HG03064 (cell line): ENCODE measurements at regions not wholly inside any gene's neighbourhood (a gene's known extent, or its start where the extent isn't known, plus 50 kb on each side); places are given as distances from the start of the nearest gene placed in this dataset.
A peak's percentile ranks its signal among the peaks of the same experiment; 100 is the strongest.

Source experiments
- ATAC-seq: cut with Tn5 transposase; IDR thresholded peaks from one replicate; pipeline ENCODE4 v1.9.1; 2021; ENCODE audit warnings: low read depth; ENCODE audit not compliant: unreplicated experiment

- no peak for ATAC-seq
Observed at GRCh38 chr12:14148489-14149270, 167.3 kb upstream of the GRIN2B start.

- no peak for ATAC-seq
Observed at GRCh38 chr12:14153803-14154202, 172.4 kb upstream of the GRIN2B start.

- peak; percentile 13 for ATAC-seq
Observed at GRCh38 chr12:14156606-14157005, 175.2 kb upstream of the GRIN2B start.

GRCh38 chr12:14157088-14157747 is 175.8 kb upstream of the GRIN2B start:
- ATAC-seq: peak; percentile 97

- ATAC-seq: no peak
Observed at GRCh38 chr12:14164266-14164665, 182.9 kb upstream of the GRIN2B start.

- ATAC-seq: no peak
Observed at GRCh38 chr12:14167005-14167628, 185.7 kb upstream of the GRIN2B start.

- no peak for ATAC-seq
Observed at GRCh38 chr12:14169281-14169680, 187.9 kb upstream of the GRIN2B start.

- peak; percentile 91 for ATAC-seq
Observed at GRCh38 chr12:14171106-14171505, 189.7 kb upstream of the GRIN2B start.

- no peak for ATAC-seq
Observed at GRCh38 chr12:14175206-14175605, 190.3 kb upstream of the ATF7IP start.

GRCh38 chr12:14185427-14186192 is 179.9 kb upstream of the ATF7IP start:
- peak; percentile 73 for ATAC-seq

GRCh38 chr12:14186193-14186502 is 179.3 kb upstream of the ATF7IP start:
- no peak for ATAC-seq

GRCh38 chr12:14187002-14187401 is 178.5 kb upstream of the ATF7IP start:
- ATAC-seq: no peak

GRCh38 chr12:14187966-14188365 is 177.5 kb upstream of the ATF7IP start:
- ATAC-seq: no peak

GRCh38 chr12:14188744-14189143 is 176.7 kb upstream of the ATF7IP start:
- no peak for ATAC-seq

GRCh38 chr12:14190694-14191093 is 174.8 kb upstream of the ATF7IP start:
- ATAC-seq: no peak

GRCh38 chr12:14191612-14192011 is 173.9 kb upstream of the ATF7IP start:
- no peak for ATAC-seq

GRCh38 chr12:14193639-14194038 is 171.8 kb upstream of the ATF7IP start:
- ATAC-seq: no peak

- ATAC-seq: no peak
Observed at GRCh38 chr12:14194572-14194971, 170.9 kb upstream of the ATF7IP start.

GRCh38 chr12:14199455-14200198 is 165.9 kb upstream of the ATF7IP start:
- ATAC-seq: no peak

- no peak for ATAC-seq
Observed at GRCh38 chr12:14200598-14200997, 164.9 kb upstream of the ATF7IP start.
